HG02884 (cell line): ENCODE measurements at regions not wholly inside any gene's neighbourhood (a gene's known extent, or its start where the extent isn't known, plus 50 kb on each side); places are given as distances from the start of the nearest gene placed in this dataset.

ENCODE experiments used
- ATAC-seq: cut with Tn5 transposase; IDR thresholded peaks from one replicate; pipeline ENCODE4 v1.9.1; 2021; ENCODE audit warnings: mild to moderate bottlenecking, moderate library complexity; ENCODE audit not compliant: unreplicated experiment

GRCh38 chr6:15001326-15001910, 244.5 kb upstream of the JARID2 start:
- ATAC-seq = no peak

GRCh38 chr6:15008269-15008668, 237.6 kb upstream of the JARID2 start:
- no peak for ATAC-seq

DNA sequence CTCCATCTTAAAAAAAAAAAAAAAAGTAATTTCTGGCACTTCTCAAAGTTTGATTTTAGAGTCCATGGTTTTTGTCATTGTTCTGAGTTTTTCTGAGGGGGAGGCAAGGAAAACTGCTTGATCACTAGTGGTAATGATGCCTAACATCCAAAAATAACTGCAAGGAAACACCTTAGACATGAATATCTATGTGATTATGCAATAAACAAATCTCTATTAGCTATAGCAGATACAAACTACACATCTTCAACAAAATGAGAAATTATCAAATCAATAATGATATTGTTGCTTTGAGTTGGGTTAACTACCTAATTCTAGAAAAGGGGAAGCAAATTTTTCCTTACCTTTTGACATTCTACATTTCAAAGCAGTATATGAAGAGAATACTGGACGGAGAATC, 230.9 kb upstream of the JARID2 start:
- ATAC-seq = no peak

DNA sequence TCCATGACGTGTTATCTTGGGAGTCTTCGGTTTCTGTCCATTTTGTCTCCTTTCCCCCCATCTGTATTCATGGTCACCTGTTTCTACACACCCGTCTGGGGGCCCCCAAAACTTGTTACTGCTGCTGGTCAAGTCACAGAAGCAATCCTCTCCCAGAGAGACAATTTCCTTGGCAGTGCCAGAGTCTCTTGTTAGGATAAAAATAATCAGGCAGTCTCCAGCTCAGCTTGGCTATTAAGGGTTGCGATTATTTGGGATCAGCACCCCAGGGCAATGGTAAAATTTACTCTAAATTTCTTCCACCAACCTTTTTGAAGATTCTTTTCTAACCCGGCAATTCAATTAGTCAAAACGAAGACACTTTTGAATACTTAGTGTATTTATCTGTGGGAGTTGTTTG, 229.1 kb upstream of the JARID2 start:
- ATAC-seq = no peak

DNA sequence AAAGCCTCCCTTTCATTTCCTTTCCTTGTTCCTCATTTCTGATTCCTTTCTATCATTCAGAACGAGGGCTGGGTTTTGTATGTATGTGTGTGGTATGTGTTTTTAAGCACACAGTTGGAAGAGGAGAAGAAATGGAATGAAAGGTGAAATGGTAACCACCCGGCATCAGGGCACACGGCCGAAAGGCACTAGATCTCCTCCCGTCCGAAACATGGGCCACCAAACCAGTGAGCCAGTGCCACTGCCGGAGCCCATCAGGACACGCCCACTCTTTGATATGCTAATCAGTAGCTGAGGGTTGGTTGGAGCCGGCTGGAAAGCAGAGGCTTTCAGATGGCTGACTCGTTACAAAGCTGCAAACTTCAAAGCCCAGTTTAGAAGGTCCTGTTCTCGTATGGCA, 228.6 kb upstream of the JARID2 start:
- no peak for ATAC-seq

DNA sequence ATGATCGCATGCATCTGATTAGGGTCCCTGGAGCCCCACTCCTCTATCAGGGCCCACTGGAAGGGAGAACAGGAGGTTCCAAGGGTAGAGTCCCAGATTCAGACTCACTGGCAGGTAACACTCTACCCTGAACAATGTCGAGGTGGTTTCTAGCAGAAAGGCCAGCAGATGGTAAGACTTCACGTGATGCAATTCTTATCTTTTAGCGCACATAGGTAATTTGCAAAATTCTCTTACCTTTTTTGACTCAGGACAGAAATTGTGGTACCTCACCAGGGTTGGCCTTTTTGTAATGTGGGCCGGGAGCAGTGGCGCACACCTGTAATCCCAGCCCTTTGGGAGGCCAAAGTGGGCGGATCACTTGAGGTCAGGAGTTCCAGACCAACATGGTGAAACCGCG, 228.1 kb upstream of the JARID2 start:
- ATAC-seq = no peak

GRCh38 chr6:15020119-15020770, 225.6 kb upstream of the JARID2 start:
- ATAC-seq = no peak

- ATAC-seq = no peak
Observed at GRCh38 chr6:15021074-15021473, 224.8 kb upstream of the JARID2 start.

- peak; percentile 34 for ATAC-seq
Observed at GRCh38 chr6:15023018-15023417, 222.9 kb upstream of the JARID2 start.

GRCh38 chr6:15023448-15023847, 222.4 kb upstream of the JARID2 start:
- peak; percentile 90 for ATAC-seq

DNA sequence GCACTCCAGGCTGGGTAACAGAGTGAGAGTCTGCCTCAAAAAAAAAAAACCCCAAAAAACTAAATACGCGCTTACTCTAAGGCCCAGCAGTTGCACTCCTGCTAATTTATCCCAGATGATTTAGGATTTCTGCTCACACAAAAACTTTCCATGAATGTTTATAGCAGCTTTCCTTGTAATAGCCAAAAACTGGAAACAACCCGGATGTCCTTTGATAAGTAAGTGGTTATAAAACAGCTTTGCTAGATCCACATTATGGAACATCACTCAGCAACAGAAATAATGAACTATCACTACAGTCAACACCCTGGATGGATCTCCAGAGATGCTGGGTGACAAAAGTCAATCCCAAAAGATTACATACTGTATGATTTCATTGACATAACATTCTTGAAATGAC, 220.4 kb upstream of the JARID2 start:
- no peak for ATAC-seq

- no peak for ATAC-seq
Observed at GRCh38 chr6:15026832-15027231, 219.0 kb upstream of the JARID2 start.

GRCh38 chr6:15027472-15027871, 218.4 kb upstream of the JARID2 start:
- ATAC-seq = no peak

DNA sequence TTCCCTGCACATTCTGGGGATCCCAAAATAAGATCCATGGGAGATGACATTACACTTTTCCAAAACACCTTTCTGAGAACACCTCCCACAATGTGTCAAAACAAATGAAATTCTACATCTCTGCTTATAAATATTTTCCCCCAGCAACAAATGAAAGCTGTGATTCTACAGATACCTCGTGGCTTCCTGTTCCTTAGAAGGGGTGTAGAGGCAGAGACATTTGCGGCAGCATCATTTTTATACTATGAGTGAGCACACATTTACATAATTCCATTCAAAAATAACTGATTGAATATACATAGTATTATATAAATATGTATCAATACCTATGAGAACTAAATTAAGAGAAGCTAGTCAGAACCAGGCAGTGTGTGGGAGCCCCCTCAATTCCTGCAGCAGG, 213.9 kb upstream of the JARID2 start:
- ATAC-seq = no peak

DNA sequence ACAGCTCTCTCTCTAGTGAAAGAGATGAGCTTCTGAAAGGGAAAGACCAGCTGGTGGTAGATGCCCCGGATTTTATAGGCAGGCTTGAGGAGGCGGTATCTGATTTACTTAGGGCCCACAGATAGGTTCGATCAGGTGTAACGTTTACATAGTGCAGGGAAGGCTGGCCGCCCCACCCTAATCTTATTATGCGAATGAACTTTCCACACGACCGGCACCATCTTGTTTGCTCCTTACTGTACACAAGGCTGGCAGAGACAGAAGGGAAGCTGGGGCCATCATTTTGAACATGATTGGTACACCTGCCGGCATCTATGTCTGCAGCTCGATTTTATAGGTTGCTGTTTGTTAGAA, 212.0 kb upstream of the JARID2 start:
- no peak for ATAC-seq

- no peak for ATAC-seq
Observed at GRCh38 chr6:15036690-15037245, 209.1 kb upstream of the JARID2 start.

DNA sequence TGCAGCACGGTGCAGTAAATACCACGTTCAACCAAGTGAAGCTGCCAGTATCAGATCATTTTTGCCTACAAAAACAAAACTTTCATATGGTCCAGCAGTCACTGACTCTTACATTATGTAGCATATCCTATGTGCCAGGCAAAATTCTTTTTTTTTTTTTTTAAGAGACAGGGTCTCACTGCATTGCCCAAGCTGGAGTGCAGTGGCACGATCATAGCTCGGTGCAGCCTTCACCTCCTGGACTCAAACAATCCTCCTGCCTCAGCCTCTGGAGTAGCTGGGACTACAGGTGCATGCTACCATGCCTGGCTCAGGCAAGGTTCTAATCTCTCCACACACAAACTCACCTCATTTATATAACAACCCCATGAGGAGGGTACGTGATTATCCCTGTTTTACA, 208.6 kb upstream of the JARID2 start:
- no peak for ATAC-seq

- no peak for ATAC-seq
Observed at GRCh38 chr6:15038013-15038791, 207.7 kb upstream of the JARID2 start.

GRCh38 chr6:15039136-15039535, 206.7 kb upstream of the JARID2 start:
- no peak for ATAC-seq

DNA sequence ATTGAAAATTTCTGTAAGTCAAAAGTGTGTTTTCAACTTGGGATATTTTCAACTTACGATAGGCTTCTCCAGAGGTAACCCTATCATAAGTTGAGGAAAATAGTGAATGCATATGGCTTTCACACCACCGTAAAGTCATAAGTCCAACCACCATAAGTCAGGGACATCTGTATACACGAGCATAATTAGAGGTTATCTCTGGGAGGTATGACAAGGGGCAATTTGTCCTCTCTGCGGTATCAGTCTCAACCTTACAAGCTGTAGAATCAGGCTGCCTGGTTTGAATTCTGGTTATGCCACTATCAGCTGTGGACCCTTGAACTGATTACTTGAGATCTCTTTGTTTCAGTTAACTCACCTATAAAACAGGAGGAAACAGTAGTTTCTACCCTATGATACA, 202.9 kb upstream of the JARID2 start:
- no peak for ATAC-seq

DNA sequence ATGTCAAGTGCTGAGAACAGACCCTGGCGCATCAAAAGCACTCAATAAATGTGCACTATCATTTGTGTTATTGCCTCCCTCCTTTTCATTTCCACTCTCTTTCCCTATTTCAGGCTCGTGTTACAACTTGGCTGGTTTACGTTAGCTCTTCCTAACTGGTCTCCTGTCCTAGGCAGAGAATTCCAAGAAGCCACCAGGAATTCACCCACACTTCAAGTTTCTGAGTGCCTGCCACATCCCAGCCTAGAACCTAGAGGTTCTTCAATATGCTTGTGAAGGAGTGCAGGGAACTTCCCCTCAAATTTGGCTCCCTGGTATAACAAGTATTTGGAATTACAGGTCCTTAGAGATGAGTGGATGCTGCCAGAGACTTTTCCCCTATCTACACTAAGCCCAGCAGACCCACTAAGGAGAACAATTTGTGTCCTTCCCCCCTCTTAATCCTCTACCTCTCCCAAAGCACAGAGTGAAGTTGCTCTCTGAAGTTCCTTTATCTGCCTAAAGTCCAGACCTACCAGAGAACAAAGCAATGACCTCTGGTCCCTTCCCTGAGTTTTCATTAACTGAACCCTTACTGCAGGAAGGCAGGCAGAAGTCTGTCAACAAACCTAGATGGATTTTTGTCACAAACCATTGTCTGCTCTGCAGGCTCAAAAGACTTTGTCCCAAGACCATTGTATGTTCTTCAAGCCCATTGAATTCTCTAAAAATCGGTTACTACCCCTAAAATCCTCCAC, 201.6 kb upstream of the JARID2 start:
- ATAC-seq = no peak
